SH-SY5Y (cell line): ENCODE measurements at regions not wholly inside any gene's neighbourhood (a gene's known extent, or its start where the extent isn't known, plus 50 kb on each side); places are given as distances from the start of the nearest gene placed in this dataset.

ENCODE experiments used
- GATA2 ChIP-seq: IDR thresholded peaks from 2 replicates; pipeline ENCODE4 v1.6.1; 2011; ENCODE audit warnings: mild to moderate bottlenecking, low read depth, low read length
- GATA3 ChIP-seq: IDR thresholded peaks from 2 replicates; pipeline ENCODE4 v1.6.1; 2011; ENCODE audit warnings: low read depth, mild to moderate bottlenecking, low read length, moderate library complexity

GRCh38 chr7:33745934-33746333, 159.4 kb upstream of the BMPER start:
- no peak for TF ChIP-seq GATA2
- TF ChIP-seq GATA3, result no peak

GRCh38 chr7:33748793-33749192, 156.5 kb upstream of the BMPER start:
- TF ChIP-seq GATA2 (no peak), GATA3 (no peak)

DNA sequence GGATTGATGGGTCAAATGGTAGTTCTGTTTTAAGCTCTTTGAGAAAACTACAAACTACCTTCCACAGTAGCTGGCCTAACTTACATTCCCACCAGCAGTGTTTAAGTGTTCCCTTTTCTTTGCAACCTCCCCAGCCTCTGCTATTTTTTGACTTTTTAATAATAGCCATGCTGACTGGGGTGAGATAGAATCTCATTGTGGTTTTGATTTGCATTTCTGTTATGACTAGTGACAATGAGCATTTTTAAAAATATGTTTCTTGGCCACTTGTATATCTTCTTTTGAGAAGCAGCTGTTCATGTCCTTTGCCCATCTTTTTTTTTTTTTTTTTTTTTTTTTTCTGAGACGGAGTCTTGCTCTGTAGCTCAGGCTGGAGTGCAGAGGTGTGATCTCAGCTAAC, 155.2 kb upstream of the BMPER start:
- TF ChIP-seq GATA2 (no peak), GATA3 (no peak)

- no peak for TF ChIP-seq GATA2
- TF ChIP-seq GATA3, result no peak
These were observed 153.9 kb upstream of the BMPER start for GRCh38 chr7:33751443-33751842.

DNA sequence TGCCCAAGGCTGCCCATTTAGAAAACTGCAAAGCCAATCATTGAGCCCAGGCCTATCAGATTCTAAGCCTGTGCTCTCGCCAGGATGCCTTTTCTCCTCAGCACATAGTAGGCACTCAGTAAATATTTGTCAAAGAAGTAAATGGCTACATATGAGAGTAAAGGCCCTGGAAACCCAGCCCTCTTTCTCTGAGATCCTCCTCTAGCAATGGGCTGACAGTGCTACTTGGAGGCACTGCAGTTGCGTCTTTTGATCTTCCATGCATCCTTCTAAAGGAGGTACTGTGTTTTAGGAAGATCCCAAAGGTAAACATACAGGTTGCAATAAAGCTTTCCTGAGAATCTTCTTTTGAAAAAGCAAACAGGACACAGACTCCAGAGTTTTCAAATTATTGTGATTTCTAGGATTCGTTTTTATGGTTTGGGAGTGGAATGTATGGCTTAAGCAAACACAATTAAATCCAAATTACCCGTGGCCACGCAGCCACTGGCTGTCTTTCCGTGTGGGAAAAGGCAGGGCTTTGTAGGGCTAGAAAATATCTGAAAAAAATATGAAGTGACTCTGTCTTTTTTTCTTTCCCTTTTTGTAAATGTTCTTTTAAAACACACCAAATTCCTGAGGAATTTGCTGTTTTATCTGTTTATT, 151.3 kb upstream of the BMPER start:
- TF ChIP-seq GATA2, result no peak

- TF ChIP-seq GATA3, result no peak
- TF ChIP-seq GATA2, result peak; percentile 75
These were observed 150.1 kb upstream of the BMPER start for GRCh38 chr7:33754933-33755928.

- TF ChIP-seq GATA3 (no peak), GATA2 (no peak)
These were observed 148.3 kb upstream of the BMPER start for GRCh38 chr7:33757050-33757449.

DNA sequence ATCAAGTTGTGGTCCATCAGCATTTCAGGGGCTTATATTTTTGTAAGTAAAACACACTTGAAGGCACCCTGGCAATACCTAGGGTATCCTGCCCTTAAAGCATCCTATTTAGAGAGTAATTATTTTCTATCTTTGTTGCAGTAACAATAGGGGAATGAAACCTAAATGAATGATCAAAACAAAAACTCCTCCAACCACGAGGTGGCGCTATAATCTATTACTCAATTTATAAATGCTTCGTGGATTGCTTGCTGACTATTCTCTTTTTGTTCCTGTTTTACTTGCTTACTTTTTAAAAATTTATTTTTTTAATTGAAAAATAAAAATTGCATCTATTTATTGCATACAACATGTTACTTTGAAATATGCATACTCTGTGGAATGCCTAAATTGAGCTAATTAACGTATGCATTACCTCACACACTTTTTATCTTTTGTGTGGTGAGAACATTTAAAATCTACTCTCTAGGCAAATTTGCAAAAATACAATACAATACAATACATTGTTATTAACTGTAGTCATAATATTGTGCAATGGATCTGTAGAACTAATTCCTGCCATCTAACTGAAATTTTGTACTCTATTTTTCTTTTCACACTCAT, 147.7 kb upstream of the BMPER start:
- TF ChIP-seq GATA2, result no peak
- no peak for TF ChIP-seq GATA3

- TF ChIP-seq GATA2 (no peak), GATA3 (no peak)
These were observed 145.2 kb upstream of the BMPER start for GRCh38 chr7:33760146-33760545.

- TF ChIP-seq GATA3, result no peak
- TF ChIP-seq GATA2, result no peak
These were observed 144.5 kb upstream of the BMPER start for GRCh38 chr7:33760834-33761233.

- TF ChIP-seq GATA3 (no peak), GATA2 (no peak)
These were observed 143.8 kb upstream of the BMPER start for GRCh38 chr7:33761449-33762080.

DNA sequence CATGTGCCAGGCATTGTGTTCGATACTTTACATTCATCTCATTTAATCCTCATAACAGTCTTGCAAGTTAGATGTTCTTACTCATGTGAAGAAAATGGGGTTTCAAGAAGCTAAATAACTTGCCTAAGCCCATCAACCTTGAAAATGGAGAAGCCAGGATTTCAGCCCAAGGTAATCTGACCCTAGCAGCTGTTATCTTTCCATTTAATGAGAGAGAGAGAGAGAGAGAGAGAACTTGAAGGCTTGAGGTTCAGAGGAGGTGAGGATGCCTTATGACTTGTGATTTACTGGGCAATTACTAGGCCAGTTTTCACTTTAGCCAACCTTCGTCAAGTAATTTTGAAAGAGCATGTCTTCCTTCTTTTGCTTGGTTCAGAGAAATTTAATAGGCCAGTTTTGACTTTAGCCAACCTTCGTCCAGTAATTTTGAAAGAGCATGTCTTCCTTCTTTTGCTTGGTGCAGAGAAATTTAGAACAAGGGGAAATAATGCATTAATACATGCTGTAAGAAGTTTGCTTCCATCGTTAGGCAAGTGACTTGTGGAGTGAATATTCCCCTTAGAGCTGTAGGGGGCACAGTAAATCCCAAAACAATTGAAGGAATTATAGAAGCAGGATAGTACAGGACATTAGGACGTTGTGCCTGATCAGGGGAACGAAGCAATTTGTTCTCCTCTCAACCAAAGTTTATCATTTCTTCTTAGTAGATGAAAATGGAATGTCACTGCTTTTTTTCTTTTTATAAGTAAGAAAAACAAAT, 143.0 kb upstream of the BMPER start:
- TF ChIP-seq GATA3 (no peak), GATA2 (no peak)

GRCh38 chr7:33762911-33763306, 142.4 kb upstream of the BMPER start:
- no peak for TF ChIP-seq GATA2
- TF ChIP-seq GATA3, result no peak
